MM.1S (cell line): ENCODE measurements at regions not wholly inside any gene's neighbourhood (a gene's known extent, or its start where the extent isn't known, plus 50 kb on each side); places are given as distances from the start of the nearest gene placed in this dataset.

Source experiments
- DNase-seq: peaks from one replicate; pipeline ENCODE4 v3.0.0-alpha.2; 2015
- H2AFZ ChIP-seq: fragments of 300-600 bp; sonication (generic); 2 replicates; pipeline ENCODE4 v1.6.0; 2016; ENCODE audit warnings: antibody characterized with exemption, low read length
- H3F3A ChIP-seq: fragments of 300-600 bp; sonication (generic); 2 replicates; pipeline ENCODE4 v1.6.1; 2016; ENCODE audit warnings: mild to moderate bottlenecking, antibody characterized with exemption, low read length, moderate library complexity, mixed read lengths; ENCODE audit not compliant: insufficient read depth
- H3K27ac ChIP-seq: fragments of 300-600 bp; sonication (generic); 2 replicates; pipeline ENCODE4 v1.5.1; 2016; ENCODE audit warnings: mild to moderate bottlenecking, low read length
- H3K27me3 ChIP-seq: fragments of 300-600 bp; sonication (generic); replicated peaks from 2 replicates; pipeline ENCODE4 v1.6.0; 2016; ENCODE audit warnings: low read length; ENCODE audit not compliant: insufficient read depth
- H3K36me3 ChIP-seq: fragments of 300-600 bp; sonication (generic); replicated peaks from 2 replicates; pipeline ENCODE4 v1.6.1; 2016; ENCODE audit warnings: mild to moderate bottlenecking, low read length, mixed read lengths; ENCODE audit not compliant: insufficient read depth
- H3K4me1 ChIP-seq: fragments of 300-600 bp; sonication (generic); 2 replicates; pipeline ENCODE4 v1.6.1; 2016; ENCODE audit warnings: low read length, mixed read lengths
- H3K4me2 ChIP-seq: fragments of 300-600 bp; sonication (generic); 2 replicates; pipeline ENCODE4 v1.6.0; 2016; ENCODE audit warnings: low read depth, low read length
- H3K4me3 ChIP-seq: fragments of 300-600 bp; sonication (generic); 2 replicates; pipeline ENCODE4 v1.5.1; 2016; ENCODE audit warnings: low read length, mixed read lengths
- H3K79me2 ChIP-seq: fragments of 300-600 bp; sonication (generic); 2 replicates; pipeline ENCODE4 v1.6.1; 2016; ENCODE audit warnings: mixed run types, low read length, mixed read lengths
- H3K9ac ChIP-seq: fragments of 300-600 bp; sonication (generic); 2 replicates; pipeline ENCODE4 v1.6.1; 2016; ENCODE audit warnings: low read length, mixed read lengths
- H3K9me2 ChIP-seq: fragments of 300-600 bp; sonication (generic); replicated peaks from 2 replicates; pipeline ENCODE4 v1.6.1; 2016; ENCODE audit warnings: mild to moderate bottlenecking, low read length, mixed read lengths; ENCODE audit not compliant: insufficient read depth
- H3K9me3 ChIP-seq: fragments of 300-600 bp; sonication (generic); replicated peaks from 2 replicates; pipeline ENCODE4 v1.6.1; 2016; ENCODE audit warnings: mild to moderate bottlenecking, low read length, mixed read lengths; ENCODE audit not compliant: insufficient read depth
- H4K20me1 ChIP-seq: fragments of 300-600 bp; sonication (generic); 2 replicates; pipeline ENCODE4 v1.6.1; 2016; ENCODE audit warnings: mild to moderate bottlenecking, low read length, moderate library complexity, mixed read lengths; ENCODE audit not compliant: insufficient read depth
- CTCF ChIP-seq: fragments of 300-600 bp; sonication (generic); IDR thresholded peaks from 2 replicates; pipeline ENCODE4 v1.5.1; 2016; ENCODE audit warnings: antibody characterized with exemption, low read length, mixed read lengths
- EZH2 ChIP-seq: fragments of 300-600 bp; sonication (generic); optimal IDR thresholded peaks from 2 replicates; pipeline ENCODE3; 2017; ENCODE audit warnings: low read depth, mild to moderate bottlenecking, antibody characterized with exemption, low read length, mixed read lengths
- EZH2phosphoT487 ChIP-seq: fragments of 300-600 bp; sonication (generic); IDR thresholded peaks from 2 replicates; pipeline ENCODE4 v1.6.1; 2018; ENCODE audit warnings: antibody characterized with exemption, low read length

DNA sequence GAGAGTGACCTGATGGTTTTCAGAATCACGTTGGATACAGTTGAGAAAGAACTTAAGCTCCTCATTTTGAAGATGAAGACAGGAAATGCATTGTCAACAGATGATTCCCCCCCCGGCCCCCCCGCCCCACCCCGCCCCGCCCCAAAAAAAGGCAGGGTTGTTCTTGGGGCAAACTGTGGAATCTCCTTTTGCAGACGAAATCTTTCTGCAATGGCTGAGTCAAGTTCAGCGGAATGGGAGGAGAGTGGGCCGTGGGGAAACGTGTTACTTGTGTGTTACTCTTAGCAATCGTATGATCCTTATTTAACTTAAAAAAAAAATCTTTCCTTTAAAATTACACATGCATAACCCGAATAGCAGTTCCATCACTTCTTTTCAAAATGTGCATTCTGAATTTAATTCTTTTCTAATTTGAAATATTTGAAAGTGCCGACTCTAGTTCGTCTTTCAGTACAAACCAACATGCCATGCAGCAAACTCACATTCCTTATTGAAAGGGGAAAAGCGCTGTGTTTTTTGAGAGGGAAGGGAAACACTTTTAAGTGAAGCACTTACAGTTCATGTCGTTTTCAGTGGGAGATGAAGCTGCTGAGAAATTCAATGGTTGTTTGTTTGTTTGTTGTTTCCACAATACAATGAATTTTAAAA lies 348.5 kb upstream of the ARGLU1 start:
- H3F3A ChIP-seq = no peaks in the 10 kb centered on the region
- H4K20me1 ChIP-seq = no peaks in the 10 kb centered on the region
- H3K9me2 ChIP-seq = no peaks in the 10 kb centered on the region
- H3K36me3 ChIP-seq = no peaks in the 10 kb centered on the region
- H3K4me2 ChIP-seq = no peak overlapping the region
- no peak overlapping the region for H3K27ac ChIP-seq
- no peaks in the 10 kb centered on the region for H3K27me3 ChIP-seq
- H3K4me3 ChIP-seq = no peak overlapping the region
- H3K79me2 ChIP-seq = no peaks in the 10 kb centered on the region
- no peak overlapping the region for H2AFZ ChIP-seq
- no peaks in the 10 kb centered on the region for H3K9me3 ChIP-seq
- DNase-seq = no peak
- H3K4me1 ChIP-seq = no peaks in the 10 kb centered on the region
- no peak for TF ChIP-seq EZH2phosphoT487
- no peak for TF ChIP-seq EZH2
- no peak for TF ChIP-seq CTCF
- H3K9ac ChIP-seq = no peak overlapping the region

DNA sequence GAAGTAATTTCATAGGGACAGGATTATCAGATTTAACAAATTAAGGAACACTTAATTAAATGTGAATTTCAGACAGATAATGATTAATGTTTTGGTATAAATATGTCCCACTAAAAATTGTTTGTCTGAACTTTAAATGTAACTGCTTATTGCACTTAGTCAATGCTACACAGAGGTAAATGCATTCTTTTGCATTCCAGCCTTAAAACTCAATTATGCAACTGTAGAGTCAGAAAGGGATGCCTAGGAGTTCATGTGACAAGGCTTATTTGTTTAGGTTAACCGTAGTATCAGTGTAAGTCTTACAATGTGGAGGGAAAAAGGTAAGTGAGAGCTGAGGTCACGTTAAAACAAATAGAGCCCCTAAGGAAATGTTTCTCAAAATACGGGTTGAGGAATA lies 347.2 kb upstream of the ARGLU1 start:
- H3K4me2 ChIP-seq = no peak overlapping the region
- H3K79me2 ChIP-seq = no peaks in the 10 kb centered on the region
- no peak overlapping the region for H3K4me3 ChIP-seq
- no peaks in the 10 kb centered on the region for H3K36me3 ChIP-seq
- H2AFZ ChIP-seq = no peak overlapping the region
- no peaks in the 10 kb centered on the region for H3K27me3 ChIP-seq
- no peaks in the 10 kb centered on the region for H3F3A ChIP-seq
- H3K9me2 ChIP-seq = no peaks in the 10 kb centered on the region
- TF ChIP-seq EZH2 (no peak), CTCF (no peak), EZH2phosphoT487 (no peak)
- no peak overlapping the region for H3K27ac ChIP-seq
- DNase-seq = no peak
- H3K9me3 ChIP-seq = no peaks in the 10 kb centered on the region
- H4K20me1 ChIP-seq = no peaks in the 10 kb centered on the region
- H3K4me1 ChIP-seq = no peaks in the 10 kb centered on the region
- no peak overlapping the region for H3K9ac ChIP-seq

DNA sequence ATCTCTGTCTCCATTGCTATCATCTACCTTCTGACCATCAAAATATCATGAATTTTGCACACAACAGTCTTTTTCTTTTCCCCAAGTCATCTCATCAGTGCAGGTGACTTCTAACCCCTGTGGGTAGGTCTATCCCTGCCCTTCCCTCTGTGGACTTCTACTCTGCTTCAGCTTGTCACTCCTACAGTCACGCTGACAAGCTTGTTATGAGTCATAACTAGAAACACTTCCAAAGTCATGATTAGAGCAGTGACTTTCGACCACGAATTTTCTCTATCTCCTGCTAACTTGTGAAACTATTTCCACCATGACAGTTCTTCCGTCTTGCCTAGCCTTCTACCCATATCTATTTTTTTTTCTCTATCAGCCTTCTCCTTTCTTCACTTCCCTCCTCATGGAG lies 343.7 kb upstream of the ARGLU1 start:
- H3K4me2 ChIP-seq = no peak overlapping the region
- H3K27me3 ChIP-seq = no peaks in the 10 kb centered on the region
- TF ChIP-seq EZH2 = no peak
- TF ChIP-seq EZH2phosphoT487 = no peak
- no peak for TF ChIP-seq CTCF
- no peak overlapping the region for H3K27ac ChIP-seq
- H3K4me3 ChIP-seq = no peak overlapping the region
- no peaks in the 10 kb centered on the region for H3K79me2 ChIP-seq
- H3K9me3 ChIP-seq = no peaks in the 10 kb centered on the region
- H4K20me1 ChIP-seq = no peaks in the 10 kb centered on the region
- no peak for DNase-seq
- H2AFZ ChIP-seq = no peak overlapping the region
- H3K9me2 ChIP-seq = no peaks in the 10 kb centered on the region
- no peaks in the 10 kb centered on the region for H3K36me3 ChIP-seq
- H3K4me1 ChIP-seq = no peaks in the 10 kb centered on the region
- H3F3A ChIP-seq = no peaks in the 10 kb centered on the region
- no peak overlapping the region for H3K9ac ChIP-seq
